ENCODE measurements at regions not wholly inside any gene's neighbourhood (a gene's known extent, or its start where the extent isn't known, plus 50 kb on each side); places are given as distances from the start of the nearest gene placed in this dataset.

- TF ChIP-seq POLR2AphosphoS5 (IDR thresholded peaks at IDR 0.05) = no peak
- no peak for TF ChIP-seq POLR2A (IDR thresholded peaks at IDR 0.05)
These were observed 134.8 kb upstream of the ANKRD28 start for GRCh38 chr3:15932348-15933300.

Data from prostate gland (tissue), 1 donor.